B cell (primary cell): ENCODE measurements at regions not wholly inside any gene's neighbourhood (a gene's known extent, or its start where the extent isn't known, plus 50 kb on each side); places are given as distances from the start of the nearest gene placed in this dataset.

Experiments used
- EZH2 ChIP-seq: IDR thresholded peaks from 2 replicates; pipeline ENCODE4 v1.6.1; 2012; ENCODE audit warnings: borderline replicate concordance, low read depth, mild to moderate bottlenecking, moderate library complexity, low read length; ENCODE audit not compliant: insufficient read depth, poor library complexity, severe bottlenecking
- TF ChIP-seq, protein P1 (sequence below): fragments of 200-600 bp; IDR thresholded peaks from one replicate; pipeline ENCODE4 v1.8.0; 2022; ENCODE audit warnings: antibody characterized with exemption, mild to moderate bottlenecking

DNA sequence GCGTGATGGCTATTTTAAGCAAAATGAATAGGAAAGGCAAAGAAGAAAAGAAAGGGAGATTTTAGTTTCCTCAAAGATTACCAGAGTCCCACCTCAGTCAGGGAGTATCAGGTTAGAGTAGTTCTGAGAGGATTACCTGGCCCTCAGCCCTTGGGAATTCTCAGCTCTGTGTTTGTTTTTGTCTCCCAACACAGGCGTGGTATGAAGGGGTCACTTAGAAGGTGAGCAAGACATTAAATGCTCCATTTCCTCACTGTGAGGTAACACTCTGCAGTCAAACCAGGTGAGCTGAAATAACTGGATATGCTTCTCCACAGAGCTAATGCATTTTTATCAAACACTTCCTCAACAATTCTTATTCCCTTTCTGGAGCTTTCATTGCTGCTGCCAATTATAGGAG, 232.2 kb downstream of the IKZF2 start:
- TF ChIP-seq, protein P1, sequence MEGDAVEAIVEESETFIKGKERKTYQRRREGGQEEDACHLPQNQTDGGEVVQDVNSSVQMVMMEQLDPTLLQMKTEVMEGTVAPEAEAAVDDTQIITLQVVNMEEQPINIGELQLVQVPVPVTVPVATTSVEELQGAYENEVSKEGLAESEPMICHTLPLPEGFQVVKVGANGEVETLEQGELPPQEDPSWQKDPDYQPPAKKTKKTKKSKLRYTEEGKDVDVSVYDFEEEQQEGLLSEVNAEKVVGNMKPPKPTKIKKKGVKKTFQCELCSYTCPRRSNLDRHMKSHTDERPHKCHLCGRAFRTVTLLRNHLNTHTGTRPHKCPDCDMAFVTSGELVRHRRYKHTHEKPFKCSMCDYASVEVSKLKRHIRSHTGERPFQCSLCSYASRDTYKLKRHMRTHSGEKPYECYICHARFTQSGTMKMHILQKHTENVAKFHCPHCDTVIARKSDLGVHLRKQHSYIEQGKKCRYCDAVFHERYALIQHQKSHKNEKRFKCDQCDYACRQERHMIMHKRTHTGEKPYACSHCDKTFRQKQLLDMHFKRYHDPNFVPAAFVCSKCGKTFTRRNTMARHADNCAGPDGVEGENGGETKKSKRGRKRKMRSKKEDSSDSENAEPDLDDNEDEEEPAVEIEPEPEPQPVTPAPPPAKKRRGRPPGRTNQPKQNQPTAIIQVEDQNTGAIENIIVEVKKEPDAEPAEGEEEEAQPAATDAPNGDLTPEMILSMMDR: no peak
- TF ChIP-seq EZH2: no peak
